ENCODE measurements at regions not wholly inside any gene's neighbourhood (a gene's known extent, or its start where the extent isn't known, plus 50 kb on each side); places are given as distances from the start of the nearest gene placed in this dataset.

DNA sequence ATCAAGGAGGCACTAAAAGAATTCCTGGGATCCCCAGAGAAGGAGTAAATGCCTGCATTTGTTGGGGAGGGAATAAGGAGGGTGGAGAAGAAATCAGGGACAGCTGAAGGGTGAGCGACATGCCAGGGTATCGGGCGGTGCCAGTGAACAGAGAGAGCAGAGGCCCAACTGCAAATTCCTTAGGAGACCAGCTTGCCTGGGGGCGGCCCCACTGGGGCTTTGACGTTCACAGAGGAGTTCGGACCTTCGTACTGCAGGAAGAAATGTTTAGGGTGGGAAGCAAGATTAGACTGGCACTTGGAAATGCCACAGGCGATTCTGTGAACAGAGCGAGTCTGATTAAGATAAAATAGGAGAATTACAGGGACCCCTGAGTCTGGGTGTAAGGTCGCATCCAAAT lies 65.1 kb upstream of the FGF3 start:
- Histone ChIP-seq H3K9ac (replicated peaks in 1 of 4; ENCODE audit: extremely low read depth in 1 of 4, low read depth in 3 of 4, low read length in 3 of 4) (no peak overlapping the region), H2BK5ac (ENCODE audit: low read depth, low read length) (no peak overlapping the region), H3K4me3 (ENCODE audit: extremely low read depth in 1 of 4, insufficient read depth in 2 of 4, low read depth in 3 of 4, low read length in 4 of 4) (no peak overlapping the region), H2BK20ac (ENCODE audit: low read length) (no peak overlapping the region), H3K56ac (replicated peaks; ENCODE audit: insufficient read length, low read depth, low read length) (no peak overlapping the region), H3K14ac (ENCODE audit: insufficient read length) (no peak overlapping the region), H2BK12ac (ENCODE audit: low read depth, low read length) (no peak overlapping the region), H4K5ac (ENCODE audit: insufficient read length, low read depth, low read length) (no peak overlapping the region), H2AK5ac (ENCODE audit: low read depth, low read length) (no peak overlapping the region), H3K4ac (replicated peaks; ENCODE audit: insufficient read length, low read depth, low read length) (no peak overlapping the region), H3K79me2 (ENCODE audit: control insufficient read depth in 1 of 2, insufficient read depth in 2 of 2, low read length in 2 of 2) (no peaks in the 10 kb centered on the region), H3K27me3 (replicated peaks in 1 of 4; ENCODE audit: control insufficient read depth in 3 of 4, extremely low read depth in 1 of 4, insufficient read depth in 3 of 4, low read length in 3 of 4) (peaks cover 0 to under 1% (median under 1%) of the 10 kb centered on the region in 4 experiments; a peak in 4 of 7 replicates), H2BK120ac (replicated peaks; ENCODE audit: low read depth, low read length) (no peak overlapping the region), H3K23me2 (ENCODE audit: low read depth, low read length) (no peaks in the 10 kb centered on the region), H3K27ac (ENCODE audit: low read depth, low read length) (no peak overlapping the region), H4K91ac (replicated peaks; ENCODE audit: insufficient read length, low read length) (no peak overlapping the region), H3K9me3 (ENCODE audit: insufficient read depth in 2 of 2, low read depth in 1 of 2, low read length in 1 of 2) (no peaks in the 10 kb centered on the region), H3K23ac (ENCODE audit: insufficient read length) (no peak overlapping the region), H2BK15ac (ENCODE audit: low read length) (no peak overlapping the region), H4K20me1 (replicated peaks in 1 of 2; ENCODE audit: control insufficient read depth in 1 of 2, insufficient read depth in 2 of 2, low read length in 2 of 2) (peaks cover 0 to 4% of the 10 kb centered on the region in 2 experiments), H3K4me1 (replicated peaks in 1 of 4; ENCODE audit: control insufficient read depth in 3 of 4, insufficient read depth in 4 of 4, low read length in 3 of 4) (peaks cover 2 to 15% (median 3%) of the 10 kb centered on the region in 4 experiments), H3K36me3 (ENCODE audit: control insufficient read depth in 2 of 4, insufficient read depth in 4 of 4, low read length in 3 of 4) (no peaks in the 10 kb centered on the region), H3K18ac (ENCODE audit: extremely low read depth, low read length) (no peak overlapping the region), H4K8ac (ENCODE audit: extremely low read depth, insufficient read depth, low read length) (no peak overlapping the region; the same call in 1 of the 2 replicates), H3K4me2 (ENCODE audit: insufficient read depth in 1 of 2, low read depth in 2 of 2, low read length in 2 of 2) (no peak overlapping the region), H2AFZ (ENCODE audit: low read length) (no peak overlapping the region), H3K79me1 (ENCODE audit: low read depth, low read length) (no peaks in the 10 kb centered on the region)
- 86% methylated on average over 10 of the region's 10 CpGs; no CpG with 5 or more reads in 1 of the 2 experiments for WGBS, 2 experiments (ENCODE audit: extremely low coverage in 1 of 2, insufficient coverage in 1 of 2, insufficient read length in 1 of 2, insufficient replicate concordance in 2 of 2, low coverage in 1 of 2, low lambda C conversion rate in 2 of 2, missing lambda C conversion rate in 1 of 2)
- no peak for DNase-seq (ENCODE audit: low read depth in 1 of 2, low spot score in 2 of 2)
- CTCF ChIA-PET (ENCODE audit: partially characterized antibody), result interaction anchor here (0.8 to 6.4 kb wide), 10 partner anchors 9 to 199 kb away, joined by 3 to 56 read pairs (median 14); no protein-coding TSS in a partner anchor
- no peak for FAIRE-seq
- POLR2A ChIA-PET (ENCODE audit: partially characterized antibody), result interaction anchor here (1.0 kb wide), 1 partner anchor 11 kb away, joined by 3 read pairs; no protein-coding TSS in a partner anchor
- no peak for TF ChIP-seq ASH2L (IDR thresholded peaks at IDR 0.05; ENCODE audit: low read length)
- TF ChIP-seq POU5F1 (IDR thresholded peaks at IDR 0.05; ENCODE audit: low read depth, low read length), result no peak
- no peak for TF ChIP-seq GABPA (IDR thresholded peaks at IDR 0.05; ENCODE audit: borderline replicate concordance, insufficient read depth, low read length)
- no peak for TF ChIP-seq GTF2F1 (IDR thresholded peaks at IDR 0.05; ENCODE audit: borderline replicate concordance, low read depth, low read length)
- TF ChIP-seq KDM1A (IDR thresholded peaks at IDR 0.05; ENCODE audit: borderline replicate concordance, low read length), result no peak
- no peak for TF ChIP-seq PHF8 (conservative IDR thresholded peaks at IDR 0.05; ENCODE audit: low read depth, low read length)
- TF ChIP-seq EZH2 (IDR thresholded peaks at IDR 0.05; ENCODE audit: low read depth, low read length, severe bottlenecking), result no peak
- no peak for TF ChIP-seq TAF7 (optimal IDR thresholded peaks at IDR 0.05; ENCODE audit: borderline replicate concordance, low read depth, low read length)
- TF ChIP-seq MAFK (IDR thresholded peaks at IDR 0.05; ENCODE audit: low read depth, low read length), result no peak
- no peak for TF ChIP-seq POLR2AphosphoS5 (IDR thresholded peaks at IDR 0.05; ENCODE audit: low read depth, low read length)
